LNCAP (cell line): ENCODE measurements at regions not wholly inside any gene's neighbourhood (a gene's known extent, or its start where the extent isn't known, plus 50 kb on each side); places are given as distances from the start of the nearest gene placed in this dataset.

ENCODE experiments used
- CTCF ChIP-seq: fragments of 450-650 bp; IDR thresholded peaks from 2 replicates; pipeline ENCODE4 v1.5.1; 2017; ENCODE audit warnings: mild to moderate bottlenecking

DNA sequence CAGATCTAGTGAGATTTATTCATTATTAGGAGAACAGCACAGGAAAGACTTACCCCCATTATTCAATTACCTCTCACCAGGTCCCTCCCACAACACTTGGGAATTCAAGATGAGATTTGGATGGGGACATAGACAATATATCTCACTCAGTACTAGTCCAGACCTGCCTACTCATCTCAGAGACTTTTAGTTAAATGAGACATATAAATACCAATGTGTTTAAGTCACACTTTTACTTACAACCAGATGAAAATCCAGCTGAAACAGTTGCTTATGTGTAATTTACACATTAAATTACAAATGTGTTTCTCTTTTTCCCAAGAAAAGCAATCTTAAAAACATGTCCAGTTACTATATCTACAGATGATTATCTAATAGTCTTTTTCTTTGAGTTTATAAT, 1145.6 kb downstream of the KCNT2 start:
- no peak for TF ChIP-seq CTCF

GRCh38 chr1:195462152-195462551, 1146.1 kb downstream of the KCNT2 start:
- no peak for TF ChIP-seq CTCF

- TF ChIP-seq CTCF = no peak
These were observed 1149.9 kb downstream of the KCNT2 start for GRCh38 chr1:195458365-195458764.

GRCh38 chr1:195450794-195451193, 1157.4 kb downstream of the KCNT2 start:
- TF ChIP-seq CTCF = no peak

DNA sequence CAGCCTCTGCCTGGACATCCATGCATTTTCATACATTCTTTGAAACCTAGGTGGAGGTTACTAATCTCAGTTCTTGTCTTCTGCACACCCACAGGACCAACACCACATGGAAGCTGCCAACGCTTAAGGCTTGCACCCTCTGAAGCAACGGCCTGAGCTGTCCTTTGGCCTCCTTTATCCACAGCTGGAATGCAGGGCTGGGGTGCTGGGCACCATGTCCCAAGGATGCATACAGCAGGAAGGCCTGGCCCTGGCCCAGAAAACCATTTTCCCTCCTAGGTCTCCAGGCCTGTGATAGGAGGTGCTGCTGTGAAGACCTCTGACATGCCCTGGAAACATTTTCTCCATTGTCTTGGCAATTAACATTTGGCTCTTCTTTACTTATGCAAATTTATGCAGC, 1168.6 kb downstream of the KCNT2 start:
- no peak for TF ChIP-seq CTCF

DNA sequence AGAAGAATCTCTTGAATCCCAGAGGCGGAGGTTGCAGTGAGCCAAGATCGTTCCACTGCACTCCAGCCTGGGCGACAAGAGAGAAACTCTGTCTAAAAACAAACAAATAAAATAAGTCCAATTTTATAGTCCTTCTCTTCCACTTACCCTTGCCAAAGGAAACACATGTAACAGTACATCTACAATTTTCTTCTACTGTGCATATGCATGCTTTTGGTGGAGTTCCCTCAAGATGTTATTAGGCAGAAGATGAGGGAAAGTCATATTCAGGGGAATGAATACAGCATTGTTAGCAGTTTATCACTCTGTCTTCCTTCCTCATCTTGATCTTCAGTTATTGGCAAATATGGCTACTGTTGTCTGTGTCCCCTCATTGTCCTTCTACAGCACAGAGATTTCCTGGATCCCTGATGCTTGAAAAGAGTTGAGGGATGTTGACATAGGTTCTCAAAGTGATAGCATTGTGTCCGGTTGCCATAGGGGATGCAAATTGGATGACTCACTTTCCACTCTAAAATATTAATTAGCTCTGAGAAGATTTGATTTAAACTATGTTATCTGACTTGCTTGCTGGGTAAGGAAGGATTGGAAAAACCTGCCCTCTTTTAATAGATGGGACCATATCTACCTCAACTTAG, 1173.6 kb downstream of the KCNT2 start:
- no peak for TF ChIP-seq CTCF

- no peak for TF ChIP-seq CTCF
These were observed 1177.4 kb downstream of the KCNT2 start for GRCh38 chr1:195430826-195431225.

- TF ChIP-seq CTCF = no peak
These were observed 1179.3 kb downstream of the KCNT2 start for GRCh38 chr1:195428927-195429326.
